GM23338 (cell line): ENCODE measurements at regions not wholly inside any gene's neighbourhood (a gene's known extent, or its start where the extent isn't known, plus 50 kb on each side); places are given as distances from the start of the nearest gene placed in this dataset.

ENCODE experiments used
- ATAC-seq: fragments of 200-7000 bp; cut with Tn5 transposase; 3 replicates; pipeline ENCODE4 v1.9.1; 2020
- DNase-seq: peaks from one replicate; pipeline ENCODE4 v3.0.0-alpha.2; 2015; ENCODE audit warnings: low spot score
- H2AFZ ChIP-seq: fragments of 200-600 bp; sonication (generic); 2 replicates; pipeline ENCODE4 v1.8.0; 2016; ENCODE audit warnings: antibody characterized with exemption, mild to moderate bottlenecking, moderate library complexity
- H3F3A ChIP-seq: fragments of 200-600 bp; sonication (generic); replicated peaks from 2 replicates; pipeline ENCODE4 v1.8.0; 2017; ENCODE audit warnings: antibody characterized with exemption, mixed run types, low read depth
- H3K27ac ChIP-seq: fragments of 200-600 bp; sonication (generic); 2 replicates; pipeline ENCODE4 v1.6.1; 2016; ENCODE audit warnings: low read depth
- H3K27me3 ChIP-seq: fragments of 200-600 bp; sonication (generic); 2 replicates; pipeline ENCODE4 v1.8.0; 2016; ENCODE audit warnings: mild to moderate bottlenecking, mixed run types, moderate library complexity; ENCODE audit not compliant: insufficient read depth
- H3K36me3 ChIP-seq: fragments of 200-600 bp; sonication (generic); 2 replicates; pipeline ENCODE4 v1.8.0; 2016; ENCODE audit warnings: mild to moderate bottlenecking; ENCODE audit not compliant: insufficient read depth
- H3K4me1 ChIP-seq: fragments of 200-600 bp; sonication (generic); 2 replicates; pipeline ENCODE4 v1.8.0; 2016; ENCODE audit warnings: mild to moderate bottlenecking, moderate library complexity; ENCODE audit not compliant: insufficient read depth
- H3K4me2 ChIP-seq: fragments of 200-600 bp; sonication (generic); 2 replicates; pipeline ENCODE4 v1.7.1; 2017; ENCODE audit warnings: mixed run types
- H3K4me3 ChIP-seq: fragments of 200-600 bp; sonication (generic); 2 replicates; pipeline ENCODE4 v1.6.1; 2016; ENCODE audit warnings: mixed run types
- H3K79me2 ChIP-seq: fragments of 200-600 bp; sonication (generic); replicated peaks from 2 replicates; pipeline ENCODE4 v1.8.0; 2017; ENCODE audit warnings: mild to moderate bottlenecking; ENCODE audit not compliant: insufficient read depth
- H3K9me2 ChIP-seq: fragments of 200-600 bp; sonication (generic); 2 replicates; pipeline ENCODE4 v1.8.0; 2017; ENCODE audit not compliant: insufficient read depth
- H4K20me1 ChIP-seq: fragments of 200-600 bp; sonication (generic); replicated peaks from 2 replicates; pipeline ENCODE4 v1.8.0; 2017; ENCODE audit warnings: mild to moderate bottlenecking; ENCODE audit not compliant: insufficient read depth
- H3K27ac Mint-ChIP-seq: 2 replicates; pipeline ENCODE4 v1.8.0; 2020; ENCODE audit warnings: inconsistent platforms, mild to moderate bottlenecking, moderate library complexity, mixed read lengths
- H3K27me3 Mint-ChIP-seq: 3 replicates; pipeline ENCODE4 v1.8.0; 2022; ENCODE audit warnings: low read depth, mild to moderate bottlenecking, moderate library complexity, mixed read lengths, inconsistent platforms; ENCODE audit not compliant: insufficient read depth, poor library complexity
- H3K36me3 Mint-ChIP-seq: 3 replicates; pipeline ENCODE4 v1.8.0; 2021; ENCODE audit warnings: low read depth, mild to moderate bottlenecking, inconsistent platforms, moderate library complexity, mixed read lengths
- H3K4me1 Mint-ChIP-seq: 3 replicates; pipeline ENCODE4 v1.8.0; 2020; ENCODE audit warnings: mild to moderate bottlenecking, inconsistent platforms, mixed read lengths
- H3K4me3 Mint-ChIP-seq: 3 replicates; pipeline ENCODE4 v1.8.0; 2021; ENCODE audit warnings: moderate library complexity, mild to moderate bottlenecking, inconsistent platforms, mixed read lengths
- H3K9me3 Mint-ChIP-seq: 3 replicates; pipeline ENCODE4 v1.8.0; 2020; ENCODE audit warnings: moderate library complexity, mild to moderate bottlenecking, inconsistent platforms, mixed read lengths
- EZH2 ChIP-seq: fragments of 200-600 bp; sonication (generic); IDR thresholded peaks from one replicate; pipeline ENCODE4 v1.8.0; 2017; ENCODE audit warnings: antibody characterized with exemption, mild to moderate bottlenecking, low read depth; ENCODE audit not compliant: unreplicated experiment
- EZH2phosphoT487 ChIP-seq: fragments of 200-600 bp; sonication (generic); IDR thresholded peaks from one replicate; pipeline ENCODE4 v1.8.1; 2018; ENCODE audit warnings: antibody characterized with exemption; ENCODE audit not compliant: unreplicated experiment
- JUNB ChIP-seq: IDR thresholded peaks from one replicate; pipeline ENCODE4 v1.6.1; 2016; ENCODE audit warnings: antibody characterized with exemption; ENCODE audit not compliant: unreplicated experiment
- NANOG ChIP-seq: IDR thresholded peaks from 2 replicates; pipeline ENCODE4 v1.6.1; 2016; ENCODE audit warnings: antibody characterized with exemption, borderline replicate concordance
- POLR2AphosphoS5 ChIP-seq: IDR thresholded peaks from 2 replicates; pipeline ENCODE4 v1.6.1; 2016; ENCODE audit warnings: antibody characterized with exemption, low read depth
- REST ChIP-seq: IDR thresholded peaks from one replicate; pipeline ENCODE4 v1.6.1; 2018; ENCODE audit warnings: antibody characterized with exemption; ENCODE audit not compliant: unreplicated experiment
- STAT1 ChIP-seq: IDR thresholded peaks from one replicate; pipeline ENCODE4 v1.6.1; 2016; ENCODE audit warnings: antibody characterized with exemption; ENCODE audit not compliant: unreplicated experiment
- ZNF114 ChIP-seq: fragments of 250-450 bp; sonication (Bioruptor Pico); IDR thresholded peaks from 2 replicates; pipeline ENCODE4 v1.5.0; 2020; ENCODE audit warnings: mild to moderate bottlenecking, moderate library complexity
- ZNF462 ChIP-seq: fragments of 250-450 bp; sonication (Bioruptor Pico); IDR thresholded peaks from 2 replicates; pipeline ENCODE4 v1.5.0; 2020; ENCODE audit warnings: mild to moderate bottlenecking, moderate library complexity

- no peak overlapping the region for H3K27ac Mint-ChIP-seq
- H3K4me3 Mint-ChIP-seq, result no peak overlapping the region
- H3K27me3 Mint-ChIP-seq, result peaks cover 3% of the 10 kb centered on the region
- Histone ChIP-seq H3K4me1 (no peaks in the 10 kb centered on the region), H3F3A (no peaks in the 10 kb centered on the region), H3K4me3 (no peak overlapping the region), H4K20me1 (no peaks in the 10 kb centered on the region), H3K9me2 (no peaks in the 10 kb centered on the region; the same call in 1 of the 2 replicates), H3K27ac (no peak overlapping the region), H3K27me3 (no peaks in the 10 kb centered on the region), H3K79me2 (no peaks in the 10 kb centered on the region), H3K4me2 (no peak overlapping the region), H2AFZ (no peak overlapping the region), H3K36me3 (no peaks in the 10 kb centered on the region)
- H3K36me3 Mint-ChIP-seq, result no peaks in the 10 kb centered on the region
- ATAC-seq (no peak), DNase-seq (no peak)
- no peaks in the 10 kb centered on the region; the same call in 2 of the 3 replicates for H3K4me1 Mint-ChIP-seq
- H3K9me3 Mint-ChIP-seq, result no peaks in the 10 kb centered on the region
- TF ChIP-seq JUNB (no peak), ZNF114 (CRISPR knock-in tag) (no peak), NANOG (no peak), REST (no peak), EZH2phosphoT487 (no peak), STAT1 (no peak), EZH2 (no peak)
These were observed 183.0 kb upstream of the ARID2 start for GRCh38 chr12:45546545-45546944.

GRCh38 chr12:45547132-45547531 lies 182.4 kb upstream of the ARID2 start:
- Histone ChIP-seq H3F3A (no peaks in the 10 kb centered on the region), H3K4me3 (no peak overlapping the region), H3K27ac (no peak overlapping the region), H3K4me1 (no peaks in the 10 kb centered on the region), H3K9me2 (no peaks in the 10 kb centered on the region; the same call in 1 of the 2 replicates), H3K36me3 (no peaks in the 10 kb centered on the region), H3K4me2 (no peak overlapping the region), H4K20me1 (no peaks in the 10 kb centered on the region), H3K79me2 (no peaks in the 10 kb centered on the region), H3K27me3 (no peaks in the 10 kb centered on the region), H2AFZ (no peak overlapping the region)
- no peaks in the 10 kb centered on the region for H3K9me3 Mint-ChIP-seq
- peaks cover 3% of the 10 kb centered on the region for H3K27me3 Mint-ChIP-seq
- no peaks in the 10 kb centered on the region for H3K36me3 Mint-ChIP-seq
- H3K27ac Mint-ChIP-seq, result no peak overlapping the region
- DNase-seq (no peak), ATAC-seq (no peak)
- no peaks in the 10 kb centered on the region; the same call in 2 of the 3 replicates for H3K4me1 Mint-ChIP-seq
- H3K4me3 Mint-ChIP-seq, result no peak overlapping the region
- TF ChIP-seq REST (no peak), ZNF114 (CRISPR knock-in tag) (no peak), ZNF462 (no peak), STAT1 (no peak), NANOG (no peak), POLR2AphosphoS5 (no peak)
